ENCODE measurements at regions not wholly inside any gene's neighbourhood (a gene's known extent, or its start where the extent isn't known, plus 50 kb on each side); places are given as distances from the start of the nearest gene placed in this dataset.
"Not testable (repeated sequence)": the region's sequence is repeated elsewhere in the genome, so short reads cannot be mapped to it uniquely, and the experiment has no call there.

DNA sequence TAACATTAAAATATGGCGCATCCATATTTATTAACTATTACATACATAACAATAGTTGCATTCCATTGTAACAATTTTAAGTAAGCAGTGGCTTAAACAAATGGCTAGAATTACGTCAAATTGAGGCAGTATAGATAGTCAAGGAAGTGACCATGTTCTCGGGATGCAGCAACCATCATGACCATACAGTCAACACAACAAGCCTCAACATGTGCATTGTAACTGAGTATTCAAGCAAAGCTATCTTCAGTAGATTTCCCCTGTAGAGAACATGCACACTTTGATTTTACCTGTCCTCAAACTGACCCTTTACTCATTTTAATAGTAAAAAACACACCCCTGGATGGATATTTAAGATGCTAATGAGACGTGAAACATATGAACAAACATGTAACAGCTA is 356.4 kb downstream of the HINT1 start:
- DNase-seq = no peak

GRCh38 chr5:130805648-130806047 is 359.4 kb downstream of the HINT1 start:
- no peak for DNase-seq

GRCh38 chr5:130805036-130805435 is 360.0 kb downstream of the HINT1 start:
- no peak for DNase-seq

GRCh38 chr5:130801963-130802362 is 363.1 kb downstream of the HINT1 start:
- DNase-seq = no peak

DNA sequence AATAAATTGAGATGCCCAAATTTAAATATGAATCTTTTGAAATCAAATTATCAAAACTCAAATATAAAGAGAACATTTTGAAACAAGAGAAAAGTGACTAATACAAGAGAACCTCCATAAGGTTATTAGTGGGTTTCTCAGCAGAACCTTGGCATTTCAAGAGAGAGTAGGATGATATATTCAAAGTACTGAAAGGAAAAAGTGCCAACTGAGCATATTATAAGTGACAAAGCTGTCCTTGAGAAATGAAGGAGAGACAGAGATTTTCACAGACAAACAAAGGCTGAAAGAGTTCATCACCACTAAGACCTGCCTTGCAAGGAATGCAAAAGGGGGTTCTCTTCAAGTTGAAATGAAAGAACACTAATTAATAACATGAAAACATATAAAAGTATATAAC is 366.0 kb downstream of the HINT1 start:
- DNase-seq = no peak

- no peak for DNase-seq
Observed at GRCh38 chr5:130797303-130797702, 367.8 kb downstream of the HINT1 start.

GRCh38 chr5:130796902-130797301 is 368.2 kb downstream of the HINT1 start:
- no peak for DNase-seq

DNA sequence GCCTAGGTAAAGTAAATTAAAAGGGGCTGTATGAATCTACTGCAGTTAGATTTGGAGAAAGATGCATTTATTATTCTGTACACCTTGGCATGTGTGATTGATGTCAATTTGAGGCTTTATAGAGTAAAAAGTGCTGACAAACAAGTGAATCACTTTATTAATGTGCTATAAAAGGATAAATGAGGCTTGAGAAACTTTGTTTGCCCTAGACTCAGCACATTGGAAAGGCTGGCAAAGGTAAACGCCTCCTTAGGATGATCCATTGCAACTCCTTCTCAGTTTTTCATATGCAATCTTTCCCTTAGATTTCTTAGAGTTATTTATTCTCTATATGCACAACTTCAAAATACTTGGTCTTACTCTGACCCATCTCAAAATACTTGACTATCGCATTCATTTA is 369.0 kb downstream of the HINT1 start:
- DNase-seq = no peak

DNA sequence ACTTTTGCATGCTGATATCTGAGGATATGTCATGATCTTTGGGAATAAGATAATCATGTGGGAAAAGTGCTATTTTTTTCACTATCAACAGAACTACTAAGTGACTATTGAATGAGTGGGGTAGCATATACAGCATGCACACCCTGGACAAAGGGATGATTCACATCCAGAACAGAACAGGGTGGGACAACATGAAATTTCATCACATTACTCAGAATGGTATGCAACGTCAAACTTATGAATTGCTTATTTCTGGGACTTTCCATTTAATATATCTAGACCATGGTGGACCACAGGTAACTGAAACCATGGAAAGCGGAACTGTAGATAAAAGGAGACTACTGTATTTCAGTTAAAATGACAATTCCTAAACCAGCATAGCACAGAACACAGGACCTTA is 370.0 kb downstream of the HINT1 start:
- DNase-seq = no peak

GRCh38 chr5:130777794-130778193 is 387.3 kb downstream of the HINT1 start:
- DNase-seq = no peak

GRCh38 chr5:130773813-130774212 is 391.2 kb downstream of the HINT1 start:
- DNase-seq = no peak

GRCh38 chr5:130762031-130762430 is 403.0 kb downstream of the HINT1 start:
- DNase-seq = no peak

DNA sequence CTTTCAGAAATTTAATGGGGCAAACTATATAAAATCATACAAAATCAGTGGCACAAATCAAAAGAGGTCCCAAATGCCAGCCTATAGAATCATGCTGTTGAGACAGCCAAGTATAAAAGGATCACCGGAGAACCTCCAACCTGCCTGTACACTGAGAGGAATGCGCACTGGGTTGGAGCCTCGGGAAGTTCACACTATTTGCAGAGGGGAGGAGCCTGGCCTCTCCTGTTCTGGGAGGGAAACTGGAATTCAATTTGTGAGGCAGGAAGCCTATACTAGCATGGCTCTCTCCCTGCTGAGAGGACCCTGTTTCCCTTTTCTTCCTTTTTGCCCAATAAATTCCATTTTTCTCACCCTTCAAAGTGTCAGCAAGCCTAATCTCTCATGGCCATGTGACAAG is 406.0 kb downstream of the HINT1 start:
- DNase-seq = no peak

- no peak for DNase-seq
Observed at GRCh38 chr5:130747556-130747955, 417.5 kb downstream of the HINT1 start.

GRCh38 chr5:130746641-130747040 is 418.4 kb downstream of the HINT1 start:
- DNase-seq = not testable (repeated sequence)

DNA sequence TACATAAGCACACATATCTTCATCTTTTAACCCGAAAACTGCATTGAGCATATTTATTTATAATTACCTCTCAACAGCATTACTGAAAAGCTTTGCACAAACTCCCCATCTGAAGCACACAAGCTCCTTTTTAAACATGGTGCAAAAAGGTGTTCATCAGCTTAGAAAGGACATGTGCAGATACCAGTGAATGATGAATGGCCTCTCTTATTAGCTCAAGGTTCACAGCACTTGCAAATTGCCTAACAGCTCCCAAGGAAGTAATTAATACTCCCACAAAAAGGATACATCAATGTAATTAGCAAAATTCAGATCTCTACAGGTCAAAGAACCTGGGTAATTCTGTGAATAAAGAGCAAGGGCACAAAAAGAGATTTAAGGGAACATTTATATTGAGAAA is 422.0 kb downstream of the HINT1 start:
- no peak for DNase-seq

GRCh38 chr5:130740047-130740569 is 424.9 kb downstream of the HINT1 start:
- no peak for DNase-seq

- DNase-seq = no peak
Observed at GRCh38 chr5:130731839-130732238, 433.2 kb downstream of the HINT1 start.

GRCh38 chr5:130729541-130729940 is 435.5 kb downstream of the HINT1 start:
- DNase-seq = no peak

DNA sequence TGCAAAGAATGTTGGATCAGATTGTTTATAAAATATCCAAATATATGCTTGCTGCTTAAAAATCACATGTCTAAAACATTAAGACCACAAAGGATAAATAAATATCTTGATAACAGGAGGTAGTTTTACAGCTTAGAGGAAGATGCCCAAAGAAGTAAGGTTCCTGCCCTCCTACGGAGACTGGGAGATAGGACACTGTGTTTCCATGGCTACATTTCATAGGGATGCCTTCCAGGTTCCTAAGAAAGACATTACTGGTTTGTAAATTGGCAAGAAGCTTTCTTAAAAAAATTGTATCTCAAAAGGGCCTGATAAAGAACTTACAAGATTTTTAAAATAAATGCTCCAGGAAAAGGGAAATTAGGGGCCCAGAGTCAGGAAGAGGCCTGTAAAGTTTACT is 437.2 kb downstream of the HINT1 start:
- DNase-seq = no peak

DNA sequence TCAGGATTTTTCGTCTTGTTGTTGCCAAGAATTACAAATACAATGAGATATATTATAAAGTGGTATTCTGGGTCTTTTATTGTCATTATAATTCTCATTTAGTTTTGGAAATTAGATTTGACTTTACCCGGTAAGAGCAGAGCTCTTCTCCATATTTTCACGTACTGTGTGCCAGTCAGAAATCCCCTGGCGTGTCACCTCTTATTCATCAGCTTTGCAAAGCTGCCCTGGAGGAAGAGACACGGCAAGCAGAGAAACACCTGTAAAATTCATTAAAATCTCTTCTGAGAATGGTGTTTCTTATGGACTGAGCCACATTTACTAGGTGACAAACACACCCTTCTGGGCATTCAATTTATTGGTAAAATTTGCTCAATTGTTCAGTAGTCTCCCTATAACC is 440.4 kb downstream of the HINT1 start:
- no peak for DNase-seq

- DNase-seq = no peak
Observed at GRCh38 chr5:130720355-130720754, 444.7 kb downstream of the HINT1 start.

- no peak for DNase-seq
Observed at GRCh38 chr5:130715541-130715940, 449.5 kb downstream of the HINT1 start.

DNA sequence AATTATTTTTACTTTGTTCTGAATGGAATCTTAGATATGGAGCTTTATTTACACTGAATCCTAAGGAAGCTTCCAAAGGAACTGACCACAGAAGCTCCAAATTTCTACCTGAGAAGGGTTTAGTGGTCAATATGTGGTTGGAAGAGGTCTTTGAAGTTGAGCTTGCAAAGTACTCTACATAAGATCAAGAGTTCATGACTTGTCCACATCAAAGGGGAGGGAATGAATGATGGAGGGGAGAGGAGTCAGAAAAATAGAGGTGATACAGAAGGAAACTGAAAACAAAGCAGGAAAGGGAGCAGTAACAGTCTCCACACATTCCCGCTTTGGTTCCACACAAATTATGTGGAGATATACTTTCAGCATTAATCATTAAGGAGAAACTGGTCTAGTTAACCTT is 450.9 kb downstream of the HINT1 start:
- no peak for DNase-seq

GRCh38 chr5:130712324-130712723 is 452.7 kb downstream of the HINT1 start:
- DNase-seq = no peak

DNA sequence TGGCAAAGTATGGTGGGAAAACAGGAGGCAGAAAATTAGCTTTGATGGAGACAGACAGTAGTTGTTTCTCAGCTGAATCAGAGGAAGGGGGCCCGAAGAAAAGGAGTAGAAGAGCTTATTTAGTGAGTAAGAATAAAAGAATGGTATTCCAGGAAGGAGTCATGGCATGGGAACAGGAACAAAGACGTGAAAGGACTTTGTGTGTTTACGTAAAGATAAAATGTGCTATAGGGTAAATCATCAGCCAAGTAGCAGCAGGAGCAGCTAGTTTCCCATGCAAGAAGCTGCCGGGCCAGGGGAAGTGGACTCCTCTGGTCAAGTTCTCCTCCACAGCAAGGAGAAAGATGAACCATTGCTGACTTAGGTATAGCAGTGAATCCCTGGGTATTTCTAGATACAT is 454.5 kb downstream of the HINT1 start:
- no peak for DNase-seq

Measured in SIG-M5 (cell line).